Uterus (tissue), 2 donors: ENCODE measurements at regions not wholly inside any gene's neighbourhood (a gene's known extent, or its start where the extent isn't known, plus 50 kb on each side); places are given as distances from the start of the nearest gene placed in this dataset.

Experiments used
- CTCF ChIP-seq, 4 experiments: fragments of 200-600 bp in 2 of 4; fragments of 450-650 bp in 2 of 4; sonication (generic) in 2 of 4; IDR thresholded peaks; one replicate each; pipeline ENCODE4 v1.5.1; 2016 to 2019; ENCODE audit warnings: antibody characterized with exemption in 4 of 4, mild to moderate bottlenecking in 2 of 4, moderate library complexity in 1 of 4
- POLR2A ChIP-seq, 2 donors: fragments of 450-650 bp; IDR thresholded peaks; one replicate each; pipeline ENCODE4 v1.6.1; 2016; ENCODE audit warnings: antibody characterized with exemption in 2 of 2, mild to moderate bottlenecking in 1 of 2, moderate library complexity in 1 of 2

GRCh38 chr11:122360875-122361274 lies 244.9 kb upstream of the BLID start:
- TF ChIP-seq CTCF (IDR thresholded peaks at IDR 0.05) (no peak), POLR2A (IDR thresholded peaks at IDR 0.05) (no peak)
